GM19025 (cell line): ENCODE measurements at regions not wholly inside any gene's neighbourhood (a gene's known extent, or its start where the extent isn't known, plus 50 kb on each side); places are given as distances from the start of the nearest gene placed in this dataset.

ENCODE experiments used
- ATAC-seq: cut with Tn5 transposase; IDR thresholded peaks from one replicate; pipeline ENCODE4 v1.9.1; 2021; ENCODE audit warnings: mild to moderate bottlenecking, low read depth, moderate library complexity; ENCODE audit not compliant: unreplicated experiment

- no peak for ATAC-seq
Measured at GRCh38 chr2:66382091-66382490, 52.8 kb upstream of the MEIS1 start.

- no peak for ATAC-seq
Measured at GRCh38 chr2:66379473-66379872, 55.5 kb upstream of the MEIS1 start.

- no peak for ATAC-seq
Measured at GRCh38 chr2:66377832-66378231, 57.1 kb upstream of the MEIS1 start.

GRCh38 chr2:66370824-66371223 lies 64.1 kb upstream of the MEIS1 start:
- ATAC-seq = no peak

GRCh38 chr2:66366619-66367018 lies 68.3 kb upstream of the MEIS1 start:
- no peak for ATAC-seq

- no peak for ATAC-seq
Measured at GRCh38 chr2:66364495-66365333, 70.2 kb upstream of the MEIS1 start.

- no peak for ATAC-seq
Measured at GRCh38 chr2:66362701-66363100, 72.2 kb upstream of the MEIS1 start.

- no peak for ATAC-seq
Measured at GRCh38 chr2:66346231-66346664, 88.7 kb upstream of the MEIS1 start.

GRCh38 chr2:66344087-66344663 lies 90.8 kb upstream of the MEIS1 start:
- no peak for ATAC-seq

GRCh38 chr2:66343259-66343658 lies 91.7 kb upstream of the MEIS1 start:
- no peak for ATAC-seq

- ATAC-seq = no peak
Measured at GRCh38 chr2:66340521-66340920, 94.4 kb upstream of the MEIS1 start.

GRCh38 chr2:66334237-66335029 lies 100.5 kb upstream of the MEIS1 start:
- ATAC-seq = no peak

GRCh38 chr2:66331176-66331575 lies 103.7 kb upstream of the MEIS1 start:
- no peak for ATAC-seq

- ATAC-seq = no peak
Measured at GRCh38 chr2:66329081-66329605, 105.8 kb upstream of the MEIS1 start.

- no peak for ATAC-seq
Measured at GRCh38 chr2:66327066-66327740, 107.7 kb upstream of the MEIS1 start.

- no peak for ATAC-seq
Measured at GRCh38 chr2:66324909-66325528, 109.9 kb upstream of the MEIS1 start.

GRCh38 chr2:66324356-66324755 lies 110.6 kb upstream of the MEIS1 start:
- ATAC-seq = no peak

GRCh38 chr2:66323406-66323805 lies 111.5 kb upstream of the MEIS1 start:
- no peak for ATAC-seq

- no peak for ATAC-seq
Measured at GRCh38 chr2:66322506-66323260, 112.2 kb upstream of the MEIS1 start.
